ENCODE measurements at regions not wholly inside any gene's neighbourhood (a gene's known extent, or its start where the extent isn't known, plus 50 kb on each side); places are given as distances from the start of the nearest gene placed in this dataset.
A peak's percentile ranks its signal among the peaks of the same experiment; 100 is the strongest.

- ChIA-PET POLR2A (ENCODE audit: partially characterized antibody) (no interaction called here), CTCF (ENCODE audit: partially characterized antibody) (interaction anchor here (1.5 to 2.8 kb wide), 4 partner anchors 8 to 55 kb away, joined by 3 to 18 read pairs (median 8); no protein-coding TSS in a partner anchor)
- Histone ChIP-seq H3K27ac (ENCODE audit: low read depth, low read length) (no peak overlapping the region), H3K9me3 (ENCODE audit: control insufficient read depth in 1 of 2, low read length in 2 of 2) (no peaks in the 10 kb centered on the region), H3K27me3 (ENCODE audit: insufficient read depth, low read length) (no peaks in the 10 kb centered on the region), H3K4me3 (ENCODE audit: low read length in 2 of 2) (no peak overlapping the region), H3K36me3 (ENCODE audit: insufficient read depth, low read length) (no peaks in the 10 kb centered on the region), H3K4me1 (ENCODE audit: insufficient read depth, low read length) (peaks cover 72% of the 10 kb centered on the region)
- no peak for DNase-seq
- peaks cover 54 to 78% (median 66%) of the 10 kb centered on the region in 4 donors for H3K4me1 Mint-ChIP-seq
- peaks cover 0 to 3% (median 0%) of the 10 kb centered on the region in 8 donors for H3K9me3 Mint-ChIP-seq
- H3K27me3 Mint-ChIP-seq: peaks cover 0 to 1% of the 10 kb centered on the region in 2 donors
- peak overlapping the region in 2 of 7 donors; percentile 20 to 60 for H3K27ac Mint-ChIP-seq
- intact Hi-C loops (cut with micrococcal nuclease): no loop called here
- H3K4me3 Mint-ChIP-seq: no peak overlapping the region
- H3K36me3 Mint-ChIP-seq: no peaks in the 10 kb centered on the region
These were observed 173.6 kb downstream of the TRIM33 start for GRCh38 chr1:114337417-114337816.

GRCh38 chr1:114336360-114336759 is 174.6 kb downstream of the TRIM33 start:
- H3K27ac Mint-ChIP-seq: peak overlapping the region in 1 of 7 donors; percentile 2
- H3K9me3 Mint-ChIP-seq: peaks cover 0 to 2% (median 0%) of the 10 kb centered on the region in 8 donors

GRCh38 chr1:114335273-114335672 is 175.7 kb downstream of the TRIM33 start:
- peaks cover 0 to 1% of the 10 kb centered on the region in 2 donors for H3K27me3 Mint-ChIP-seq
- H3K36me3 Mint-ChIP-seq: no peaks in the 10 kb centered on the region
- H3K27ac Mint-ChIP-seq: peak overlapping the region in 1 of 7 donors; percentile 62
- no peaks in the 10 kb centered on the region for H3K9me3 ChIP-seq (ENCODE audit: control insufficient read depth in 1 of 2, low read length in 2 of 2)
- POLR2A ChIA-PET (ENCODE audit: partially characterized antibody): no interaction called here
- no peak overlapping the region for H3K27ac ChIP-seq (ENCODE audit: low read depth, low read length)
- no peaks in the 10 kb centered on the region for H3K36me3 ChIP-seq (ENCODE audit: insufficient read depth, low read length)
- H3K9me3 Mint-ChIP-seq: peaks cover 0 to 2% (median 0%) of the 10 kb centered on the region in 8 donors
- no peak for DNase-seq
- intact Hi-C loops (cut with micrococcal nuclease): no loop called here
- H3K4me3 ChIP-seq (ENCODE audit: low read length in 2 of 2): no peak overlapping the region
- H3K4me1 ChIP-seq (ENCODE audit: insufficient read depth, low read length): peaks cover 72% of the 10 kb centered on the region
- CTCF ChIA-PET (ENCODE audit: partially characterized antibody): interaction anchor here (2.0 to 8.3 kb wide), 2 partner anchors 8 to 11 kb away, joined by 8 to 59 read pairs; no protein-coding TSS in a partner anchor
- peaks cover 51 to 77% (median 65%) of the 10 kb centered on the region in 4 donors for H3K4me1 Mint-ChIP-seq
- no peaks in the 10 kb centered on the region for H3K27me3 ChIP-seq (ENCODE audit: insufficient read depth, low read length)
- H3K4me3 Mint-ChIP-seq: peak overlapping the region in 3 of 8 donors; percentile 28 to 64 (median 63)

More at GRCh38 chr1:114336360-114336759, 174.6 kb downstream of the TRIM33 start:
- Histone ChIP-seq H3K27ac (ENCODE audit: low read depth, low read length) (no peak overlapping the region), H3K4me1 (ENCODE audit: insufficient read depth, low read length) (peaks cover 72% of the 10 kb centered on the region), H3K27me3 (ENCODE audit: insufficient read depth, low read length) (no peaks in the 10 kb centered on the region), H3K4me3 (ENCODE audit: low read length in 2 of 2) (no peak overlapping the region), H3K9me3 (ENCODE audit: control insufficient read depth in 1 of 2, low read length in 2 of 2) (no peaks in the 10 kb centered on the region), H3K36me3 (ENCODE audit: insufficient read depth, low read length) (no peaks in the 10 kb centered on the region)
- intact Hi-C loops (cut with micrococcal nuclease): no loop called here
- no peak for DNase-seq
- CTCF ChIA-PET (ENCODE audit: partially characterized antibody): no interaction called here
- POLR2A ChIA-PET (ENCODE audit: partially characterized antibody): no interaction called here
- Mint-ChIP-seq H3K36me3 (no peaks in the 10 kb centered on the region), H3K4me3 (peak overlapping the region in 1 of 8 donors; percentile 6), H3K27me3 (peaks cover 0 to 1% of the 10 kb centered on the region in 2 donors), H3K4me1 (peaks cover 52 to 78% (median 67%) of the 10 kb centered on the region in 4 donors)

GRCh38 chr1:114334297-114334696 is 176.7 kb downstream of the TRIM33 start:
- Mint-ChIP-seq H3K36me3 (no peaks in the 10 kb centered on the region), H3K4me3 (peak overlapping the region in 6 of 8 donors; percentile 30 to 75 (median 54)), H3K27ac (peak overlapping the region in 5 of 7 donors; percentile 26 to 70 (median 53)), H3K27me3 (peaks cover 0 to 1% of the 10 kb centered on the region in 2 donors), H3K4me1 (peaks cover 46 to 77% (median 66%) of the 10 kb centered on the region in 4 donors), H3K9me3 (peaks cover 0 to 2% (median 0%) of the 10 kb centered on the region in 8 donors)
- Histone ChIP-seq H3K27ac (ENCODE audit: low read depth, low read length) (no peak overlapping the region), H3K4me1 (ENCODE audit: insufficient read depth, low read length) (peaks cover 72% of the 10 kb centered on the region), H3K4me3 (ENCODE audit: low read length in 2 of 2) (no peak overlapping the region), H3K9me3 (ENCODE audit: control insufficient read depth in 1 of 2, low read length in 2 of 2) (no peaks in the 10 kb centered on the region), H3K27me3 (ENCODE audit: insufficient read depth, low read length) (no peaks in the 10 kb centered on the region), H3K36me3 (ENCODE audit: insufficient read depth, low read length) (no peaks in the 10 kb centered on the region)
- DNase-seq: peak in 2 of 5 donors; percentile 16 to 19
- intact Hi-C loops (cut with micrococcal nuclease): no loop called here
- POLR2A ChIA-PET (ENCODE audit: partially characterized antibody): interaction anchor here (0.5 to 7.1 kb wide), 2 partner anchors 7 to 450 kb away, joined by 3 to 79 read pairs; no protein-coding TSS in a partner anchor
- CTCF ChIA-PET (ENCODE audit: partially characterized antibody): interaction anchor here (2.0 to 8.3 kb wide), 3 partner anchors 9 to 52 kb away, joined by 8 to 59 read pairs (median 15); no protein-coding TSS in a partner anchor

GRCh38 chr1:114333690-114334089 is 177.3 kb downstream of the TRIM33 start:
- Mint-ChIP-seq H3K27ac (peak overlapping the region in 6 of 7 donors; percentile 52 to 80 (median 62)), H3K36me3 (no peaks in the 10 kb centered on the region), H3K27me3 (peaks cover 0 to 1% of the 10 kb centered on the region in 2 donors), H3K4me3 (peak overlapping the region in 6 of 8 donors; percentile 1 to 80 (median 36)), H3K9me3 (peaks cover 0 to 2% (median 0%) of the 10 kb centered on the region in 8 donors), H3K4me1 (peaks cover 45 to 77% (median 67%) of the 10 kb centered on the region in 4 donors)
- Histone ChIP-seq H3K27me3 (ENCODE audit: insufficient read depth, low read length) (no peaks in the 10 kb centered on the region), H3K4me3 (ENCODE audit: low read length in 2 of 2) (no peak overlapping the region), H3K27ac (ENCODE audit: low read depth, low read length) (no peak overlapping the region), H3K9me3 (ENCODE audit: control insufficient read depth in 1 of 2, low read length in 2 of 2) (no peaks in the 10 kb centered on the region), H3K36me3 (ENCODE audit: insufficient read depth, low read length) (no peaks in the 10 kb centered on the region), H3K4me1 (ENCODE audit: insufficient read depth, low read length) (peaks cover 68% of the 10 kb centered on the region)
- POLR2A ChIA-PET (ENCODE audit: partially characterized antibody): interaction anchor here (0.5 to 7.1 kb wide), 2 partner anchors 8 to 451 kb away, joined by 3 to 79 read pairs; no protein-coding TSS in a partner anchor
- intact Hi-C loops (cut with micrococcal nuclease): loop anchor here (1.0 kb wide), 1 partner anchor 8 kb away; no protein-coding TSS in a partner anchor
- no peak for DNase-seq
- CTCF ChIA-PET (ENCODE audit: partially characterized antibody): interaction anchor here (2.0 to 8.3 kb wide), 3 partner anchors 9 to 51 kb away, joined by 8 to 59 read pairs (median 15); no protein-coding TSS in a partner anchor

- H3K36me3 Mint-ChIP-seq: no peaks in the 10 kb centered on the region
- H3K36me3 ChIP-seq (ENCODE audit: insufficient read depth, low read length): no peaks in the 10 kb centered on the region
- peaks cover 71% of the 10 kb centered on the region for H3K4me1 ChIP-seq (ENCODE audit: insufficient read depth, low read length)
- no peaks in the 10 kb centered on the region for H3K9me3 Mint-ChIP-seq
- no peak overlapping the region for H3K27ac ChIP-seq (ENCODE audit: low read depth, low read length)
- peak overlapping the region in 6 of 7 donors; percentile 5 to 87 (median 42) for H3K27ac Mint-ChIP-seq
- H3K4me1 Mint-ChIP-seq: peaks cover 44 to 73% (median 62%) of the 10 kb centered on the region in 4 donors
- no peaks in the 10 kb centered on the region for H3K9me3 ChIP-seq (ENCODE audit: control insufficient read depth in 1 of 2, low read length in 2 of 2)
- no peaks in the 10 kb centered on the region for H3K27me3 ChIP-seq (ENCODE audit: insufficient read depth, low read length)
- intact Hi-C loops (cut with micrococcal nuclease): no loop called here
- peaks cover 0 to 1% of the 10 kb centered on the region in 2 donors for H3K27me3 Mint-ChIP-seq
- peak overlapping the region in 4 of 8 donors; percentile 17 to 61 (median 41) for H3K4me3 Mint-ChIP-seq
- H3K4me3 ChIP-seq (ENCODE audit: low read length in 2 of 2): no peak overlapping the region
- ChIA-PET POLR2A (ENCODE audit: partially characterized antibody) (interaction anchor here (0.9 to 7.1 kb wide), 2 partner anchors 9 to 14 kb away, joined by 3 to 79 read pairs; no protein-coding TSS in a partner anchor), CTCF (ENCODE audit: partially characterized antibody) (interaction anchor here (3.3 to 8.3 kb wide), 3 partner anchors 9 to 49 kb away, joined by 15 to 59 read pairs (median 33); no protein-coding TSS in a partner anchor)
- DNase-seq: no peak
These were observed 178.3 kb upstream of the SYT6 start for GRCh38 chr1:114331936-114332335.

- peak; percentile 22 to 47 (median 35) for DNase-seq
- no peak overlapping the region for H3K27ac ChIP-seq (ENCODE audit: low read depth, low read length)
- H3K27me3 ChIP-seq (ENCODE audit: insufficient read depth, low read length): no peaks in the 10 kb centered on the region
- intact Hi-C loops (cut with micrococcal nuclease): no loop called here
- no peaks in the 10 kb centered on the region for H3K36me3 ChIP-seq (ENCODE audit: insufficient read depth, low read length)
- peaks cover 0 to 1% of the 10 kb centered on the region in 2 donors for H3K27me3 Mint-ChIP-seq
- peak overlapping the region in 6 of 7 donors; percentile 8 to 90 (median 86) for H3K27ac Mint-ChIP-seq
- H3K36me3 Mint-ChIP-seq: no peaks in the 10 kb centered on the region
- POLR2A ChIA-PET (ENCODE audit: partially characterized antibody): interaction anchor here (1.8 to 7.1 kb wide), 2 partner anchors 11 to 16 kb away, joined by 4 to 79 read pairs; no protein-coding TSS in a partner anchor
- no peaks in the 10 kb centered on the region for H3K9me3 Mint-ChIP-seq
- H3K9me3 ChIP-seq (ENCODE audit: control insufficient read depth in 1 of 2, low read length in 2 of 2): no peaks in the 10 kb centered on the region
- H3K4me1 ChIP-seq (ENCODE audit: insufficient read depth, low read length): peaks cover 67% of the 10 kb centered on the region
- H3K4me3 Mint-ChIP-seq: peak overlapping the region in 6 of 8 donors; percentile 4 to 74 (median 34)
- CTCF ChIA-PET (ENCODE audit: partially characterized antibody): interaction anchor here (0.8 to 8.3 kb wide), 5 partner anchors 7 to 48 kb away, joined by 4 to 59 read pairs (median 8); no protein-coding TSS in a partner anchor
- peaks cover 44 to 73% (median 61%) of the 10 kb centered on the region in 4 donors for H3K4me1 Mint-ChIP-seq
- no peak overlapping the region for H3K4me3 ChIP-seq (ENCODE audit: low read length in 2 of 2)
These were observed 176.8 kb upstream of the SYT6 start for GRCh38 chr1:114330451-114330983.

All from CD4-positive, alpha-beta memory T cell (primary cell).